ENCODE measurements at regions not wholly inside any gene's neighbourhood (a gene's known extent, or its start where the extent isn't known, plus 50 kb on each side); places are given as distances from the start of the nearest gene placed in this dataset.

GRCh38 chr6:90401933-90402830, 105.5 kb upstream of the BACH2 start:
- no peak for DNase-seq

GRCh38 chr6:90399970-90400369, 103.3 kb upstream of the BACH2 start:
- DNase-seq = no peak

DNA sequence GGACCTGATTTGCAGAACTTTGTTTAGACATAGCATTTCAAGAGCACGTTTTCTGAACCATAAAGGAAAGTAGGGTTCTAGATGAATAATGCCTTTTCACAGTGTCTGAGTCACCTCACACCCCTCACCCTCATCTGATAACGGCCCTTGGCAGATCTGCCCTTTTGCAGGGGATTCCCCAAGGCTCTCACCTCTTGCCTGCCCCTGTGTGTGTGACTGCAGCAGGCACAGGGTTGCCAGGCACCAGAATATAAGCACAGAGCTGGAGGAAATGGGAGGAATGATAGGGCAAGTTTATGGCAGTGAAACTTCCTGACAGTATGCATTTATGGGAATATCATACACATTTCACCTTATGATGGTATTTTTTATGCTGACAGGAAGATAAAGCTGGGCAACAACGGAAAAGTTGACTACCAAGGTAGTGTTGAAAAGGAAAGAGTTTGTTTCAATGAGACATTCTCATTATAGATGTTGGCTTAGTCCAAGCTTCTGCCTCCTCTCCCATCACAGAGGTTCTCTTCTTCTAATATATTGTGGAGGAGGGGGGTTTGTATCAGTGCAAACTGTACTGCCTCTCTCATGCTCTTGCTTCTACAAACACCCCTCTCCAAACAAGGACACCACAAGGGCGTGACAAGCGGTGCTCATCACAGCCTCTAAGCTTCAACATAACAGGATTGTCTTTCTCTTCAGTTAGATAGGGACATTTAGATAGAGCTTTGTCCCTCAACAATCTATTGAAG, 101.5 kb upstream of the BACH2 start:
- no peak for DNase-seq

GRCh38 chr6:90397047-90397446, 100.4 kb upstream of the BACH2 start:
- DNase-seq = no peak

DNA sequence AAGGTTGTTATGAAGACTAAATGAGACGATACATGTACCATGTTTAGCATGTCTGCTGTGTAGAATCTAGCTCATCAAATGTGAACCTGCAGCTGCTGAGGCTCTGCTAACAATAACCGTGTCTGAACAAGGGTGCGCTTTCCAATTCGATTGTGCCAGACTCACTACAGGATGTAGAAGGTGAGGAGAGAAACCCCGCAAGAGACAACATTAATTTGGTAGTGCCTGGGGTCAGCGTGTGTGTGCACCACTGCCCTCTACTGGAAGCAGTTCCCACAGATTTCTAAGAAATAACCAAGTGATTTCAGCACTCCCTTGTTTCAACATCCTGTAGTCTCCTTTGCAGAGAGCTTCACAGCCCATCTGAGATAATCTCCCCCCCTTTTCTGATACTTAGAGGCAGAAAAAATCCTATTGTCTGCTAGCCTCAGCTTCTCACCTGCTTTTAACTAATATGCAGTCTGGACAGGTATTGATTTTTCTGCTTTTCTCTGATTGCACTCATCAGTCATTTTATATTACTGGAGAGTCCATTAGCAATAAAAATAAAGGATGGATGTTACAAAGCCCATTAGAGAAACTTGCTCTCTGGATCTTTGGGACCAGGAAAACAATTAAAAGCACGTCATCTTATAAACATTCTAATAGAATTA, 96.7 kb upstream of the BACH2 start:
- peak; percentile 13 for DNase-seq

GRCh38 chr6:90390379-90390778, 93.7 kb upstream of the BACH2 start:
- DNase-seq = no peak

DNA sequence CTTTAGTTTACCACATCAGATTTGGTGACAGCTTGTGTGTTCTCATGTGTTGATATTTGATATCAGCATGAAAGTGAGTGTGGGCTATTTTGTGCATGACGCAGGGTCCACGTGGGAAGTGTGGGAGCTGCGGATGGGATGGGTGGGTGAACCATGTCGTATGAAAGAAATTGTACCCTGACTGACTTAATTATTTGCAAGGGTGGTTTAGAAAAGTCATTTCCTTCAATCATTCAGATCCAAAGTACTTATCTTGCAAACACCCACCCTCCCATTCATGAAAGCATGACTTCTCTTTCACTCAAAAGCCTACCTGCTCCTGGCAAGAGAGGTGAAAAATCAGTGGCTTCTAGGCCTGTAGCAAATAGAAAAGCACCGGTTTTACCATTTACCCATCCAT, 91.8 kb upstream of the BACH2 start:
- DNase-seq = no peak

DNA sequence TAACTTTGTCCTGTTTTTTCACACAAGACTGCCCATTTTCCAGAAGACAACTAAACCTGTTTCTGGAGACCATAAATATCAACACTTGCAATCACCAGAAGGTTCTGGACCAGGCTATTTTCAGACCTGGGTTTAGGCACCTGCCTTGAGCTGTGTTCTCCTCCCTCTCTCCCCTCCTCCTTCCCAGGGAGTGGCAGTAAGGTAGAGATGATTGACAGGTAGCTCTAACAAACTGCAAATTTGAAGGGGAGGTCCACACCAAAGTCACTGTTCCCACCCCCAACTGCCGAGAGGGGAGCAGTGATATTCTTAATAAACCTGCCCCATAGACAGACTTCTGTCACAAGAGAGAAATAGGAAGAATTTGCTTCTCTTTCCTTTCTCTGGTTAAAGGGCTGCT, 91.2 kb upstream of the BACH2 start:
- DNase-seq = no peak

DNA sequence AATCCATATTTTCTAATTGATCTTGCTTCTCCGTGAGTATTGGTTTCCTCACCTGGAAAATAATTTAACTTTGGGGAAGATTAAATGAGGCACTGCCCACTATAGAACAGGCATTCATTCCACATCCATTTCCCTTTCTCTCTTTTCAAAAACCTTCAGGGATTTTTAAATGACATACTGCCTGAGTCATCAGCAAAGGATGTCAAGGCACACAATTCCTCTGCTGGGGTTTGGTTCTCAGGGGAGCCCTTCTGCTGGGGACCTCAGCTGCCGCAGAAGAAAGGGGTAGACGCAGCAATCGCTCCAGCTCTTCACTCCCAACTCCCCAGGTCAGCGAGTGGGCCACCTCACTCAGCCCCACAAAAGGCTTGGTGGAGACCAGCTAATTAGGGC, 90.7 kb upstream of the BACH2 start:
- no peak for DNase-seq

DNA sequence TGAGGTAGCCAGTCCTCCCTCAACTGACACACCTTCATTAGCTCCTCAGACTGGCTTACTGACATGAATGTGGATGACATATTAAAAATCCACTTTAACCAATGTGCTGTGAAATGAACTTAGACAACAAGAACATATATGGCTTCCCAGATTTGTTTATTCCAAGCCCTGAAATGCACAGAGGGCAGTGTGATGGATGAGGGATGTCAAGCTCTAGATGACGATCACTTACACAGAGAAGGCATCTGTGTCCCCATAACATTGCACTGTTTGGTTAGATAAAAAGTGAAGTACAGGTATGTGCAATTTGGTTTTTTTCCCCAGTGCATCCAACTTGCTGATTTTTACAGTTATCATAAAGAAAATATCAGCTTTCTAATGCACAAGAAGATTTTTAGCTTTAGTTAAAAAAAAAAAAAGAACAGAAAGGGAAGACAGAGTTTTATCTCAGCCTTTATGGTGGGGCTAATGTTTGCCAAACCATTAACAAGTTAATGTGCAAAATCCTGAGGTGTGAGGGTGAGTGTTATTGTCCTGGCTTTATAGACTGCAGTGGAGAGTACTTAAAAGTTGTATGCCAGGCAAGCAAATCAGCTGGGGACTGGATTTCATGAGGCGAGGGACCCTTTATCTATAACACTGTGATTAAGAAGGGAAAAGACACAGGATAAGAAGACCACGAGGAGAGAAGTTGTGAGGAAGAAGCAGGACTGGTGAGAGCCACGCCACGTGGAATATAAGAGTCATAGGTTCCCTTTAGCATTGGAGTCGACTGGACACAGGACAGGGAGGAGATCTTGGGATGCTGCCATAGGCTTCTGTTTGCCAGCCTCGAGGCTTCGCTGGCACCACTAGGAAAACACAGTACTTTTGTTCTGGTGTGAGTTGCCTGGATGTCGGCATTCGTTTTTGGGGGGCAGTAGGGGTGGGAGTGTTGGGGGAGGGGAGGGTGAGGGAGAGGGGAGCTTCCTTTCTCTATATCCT, 90.0 kb upstream of the BACH2 start:
- no peak for DNase-seq

DNA sequence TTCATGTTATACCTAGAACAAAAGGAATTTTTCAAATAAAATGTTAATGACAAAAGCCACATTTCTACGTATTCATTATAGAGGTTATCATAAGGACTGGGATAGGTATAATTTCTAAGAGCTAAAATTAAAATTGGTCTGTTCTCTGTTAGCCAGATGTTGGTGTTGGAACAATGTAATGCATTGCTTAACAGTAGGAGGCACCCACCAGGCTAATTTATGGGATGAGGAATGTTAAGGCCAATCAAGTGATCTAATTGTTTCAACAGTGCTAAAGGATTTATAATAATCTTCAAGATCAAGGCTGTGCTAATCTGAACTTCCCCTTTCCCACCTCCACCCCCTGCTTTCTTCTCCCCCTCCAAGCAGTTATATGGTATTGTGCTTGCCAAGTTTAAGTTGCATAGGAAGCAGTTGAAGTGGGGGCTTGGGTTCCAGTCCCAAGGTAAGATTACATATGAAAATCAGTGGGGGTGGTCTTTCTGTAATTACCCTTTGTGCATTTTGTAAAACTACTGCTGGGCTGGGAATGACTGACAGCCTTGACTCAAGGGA, 89.2 kb upstream of the BACH2 start:
- DNase-seq = no peak

DNA sequence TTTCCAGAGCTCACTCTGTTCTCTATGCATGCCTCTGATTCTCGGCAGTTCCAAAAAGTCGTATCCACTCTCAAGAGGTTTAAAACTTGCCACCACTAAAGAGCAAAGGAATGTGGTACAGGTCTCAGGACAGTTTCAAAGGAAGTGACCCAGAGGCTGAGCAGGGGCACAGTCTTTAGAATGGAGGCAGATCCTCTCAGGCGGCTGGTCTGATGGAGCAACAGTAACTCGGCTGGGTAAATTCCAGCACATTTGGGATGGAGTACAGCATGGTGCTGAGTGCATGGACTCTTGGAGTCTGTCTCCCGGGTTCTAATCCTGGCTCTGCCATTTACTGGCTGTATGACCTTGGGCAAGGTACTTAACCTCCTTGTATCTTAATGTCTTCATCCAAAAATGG, 88.1 kb upstream of the BACH2 start:
- DNase-seq = no peak

DNA sequence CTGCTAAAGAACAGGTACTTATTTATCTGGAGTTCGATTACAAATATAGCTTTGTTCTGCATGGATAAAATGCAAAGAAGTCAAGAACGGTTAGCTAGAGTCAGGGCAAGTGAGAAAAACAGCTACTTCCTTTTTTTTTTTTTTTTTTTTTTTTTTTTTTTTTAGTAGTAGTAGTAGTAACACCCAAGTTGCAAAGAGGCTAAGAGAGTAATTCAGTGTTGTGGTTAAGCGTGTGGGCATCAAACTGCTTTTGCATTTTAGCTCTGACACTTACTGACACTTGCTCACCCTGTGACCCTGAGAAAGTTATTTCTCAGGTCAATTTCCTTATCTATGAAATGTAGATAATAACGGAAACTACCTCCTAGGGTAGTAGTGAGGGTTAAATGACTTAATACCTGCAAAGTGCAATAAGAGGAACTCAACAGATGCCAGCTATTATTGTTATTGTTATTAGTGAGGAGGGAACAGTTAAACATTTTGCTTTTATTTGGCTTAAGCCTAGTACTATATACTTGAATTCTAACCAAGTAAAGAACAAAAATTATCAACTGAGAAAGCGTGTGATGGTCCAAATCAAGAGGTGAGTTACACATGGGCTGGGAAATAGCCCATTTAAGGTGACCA, 86.7 kb upstream of the BACH2 start:
- no peak for DNase-seq

GRCh38 chr6:90382760-90383159, 86.1 kb upstream of the BACH2 start:
- DNase-seq = no peak

GRCh38 chr6:90375681-90376439, 79.2 kb upstream of the BACH2 start:
- no peak for DNase-seq

DNA sequence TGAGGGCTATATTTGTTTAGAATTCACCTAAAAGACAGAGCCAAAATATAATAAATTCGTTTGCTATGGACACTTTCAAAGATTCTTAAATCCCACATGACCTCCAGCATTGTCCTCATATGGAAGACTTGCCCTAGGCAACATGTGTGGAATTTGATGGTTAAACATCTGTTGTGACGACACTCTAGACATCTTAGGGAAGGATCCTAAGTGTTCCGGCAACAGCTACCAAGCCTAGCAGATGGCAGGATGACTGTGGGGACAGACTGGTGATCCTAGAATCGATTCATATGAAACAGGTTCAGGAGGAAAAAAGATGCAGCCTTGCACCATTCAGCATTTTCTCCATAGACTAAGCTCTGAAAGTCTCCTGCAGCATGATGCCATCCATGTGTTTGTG, 77.6 kb upstream of the BACH2 start:
- no peak for DNase-seq

DNA sequence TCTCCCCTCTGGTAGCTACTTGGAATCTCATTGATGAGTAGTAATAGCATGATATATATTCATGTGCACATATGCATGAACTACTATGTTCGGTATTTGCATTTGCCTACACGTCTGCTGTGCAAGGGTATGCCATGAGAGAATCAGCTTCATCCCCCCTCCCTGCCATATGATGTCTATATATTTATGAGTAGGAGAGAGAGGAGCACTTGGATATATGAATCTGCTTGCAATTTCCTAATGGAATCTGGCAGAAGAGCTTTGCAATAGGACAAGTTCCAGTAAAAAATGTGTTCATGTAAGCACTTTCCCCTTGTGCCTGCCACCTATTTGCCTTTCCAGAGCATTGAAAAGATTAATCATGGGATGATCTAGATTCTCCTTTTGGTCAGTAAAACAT, 76.2 kb upstream of the BACH2 start:
- DNase-seq = no peak

DNA sequence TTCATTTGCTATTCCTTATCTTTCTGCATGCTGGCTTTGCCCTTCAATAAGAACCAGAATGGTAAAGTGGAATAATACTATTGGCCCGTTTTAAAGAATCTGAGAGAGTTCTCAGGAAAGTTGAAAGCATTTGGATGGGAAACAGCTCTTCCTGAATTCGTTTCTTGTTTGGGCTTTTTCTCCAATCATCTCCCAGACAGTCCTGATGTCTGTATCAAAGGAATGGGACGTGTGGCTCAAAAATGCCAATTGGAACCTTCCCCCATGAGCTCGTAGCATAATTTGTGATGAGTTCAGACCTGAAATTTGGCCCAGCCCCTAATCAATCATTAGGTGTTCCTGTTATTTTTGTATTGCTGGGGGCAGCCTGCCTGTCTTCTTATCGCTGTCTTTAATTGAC, 75.8 kb upstream of the BACH2 start:
- no peak for DNase-seq

GRCh38 chr6:90370493-90370959, 73.9 kb upstream of the BACH2 start:
- DNase-seq = no peak

DNA sequence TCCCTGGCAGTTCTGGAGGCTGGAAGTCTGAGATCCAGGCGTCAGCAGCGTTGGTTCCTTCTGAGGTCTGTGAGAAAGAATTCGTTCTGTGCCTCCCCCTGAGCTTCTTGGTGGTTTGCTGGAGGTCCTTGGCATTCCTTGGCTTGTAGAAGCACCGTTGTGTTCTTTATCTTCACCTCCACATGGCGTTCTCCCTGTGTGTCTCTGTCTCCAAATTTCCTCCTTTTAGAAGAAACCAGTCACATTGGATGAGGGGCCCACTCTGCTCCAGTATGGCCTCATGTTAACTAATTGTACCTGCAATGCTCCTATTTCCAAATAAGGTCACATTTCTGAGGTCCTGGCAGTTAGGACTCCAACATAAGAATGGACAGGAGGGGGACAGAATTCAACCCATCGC, 73.0 kb upstream of the BACH2 start:
- no peak for DNase-seq

- DNase-seq = no peak
Observed at GRCh38 chr6:90369024-90369519, 72.4 kb upstream of the BACH2 start.

Data from NCI-H2081 treated with DMSO at 0.1 percent for 48 hours (cell line).